GM19043 (cell line): ENCODE measurements at regions not wholly inside any gene's neighbourhood (a gene's known extent, or its start where the extent isn't known, plus 50 kb on each side); places are given as distances from the start of the nearest gene placed in this dataset.
"Not testable (repeated sequence)": the region's sequence is repeated elsewhere in the genome, so short reads cannot be mapped to it uniquely, and the experiment has no call there.

ENCODE experiments used
- ATAC-seq: cut with Tn5 transposase; IDR thresholded peaks from one replicate; pipeline ENCODE4 v1.9.1; 2021; ENCODE audit warnings: low read depth; ENCODE audit not compliant: unreplicated experiment

GRCh38 chr3:147333098-147333497 is 73.2 kb downstream of the ZIC4 start:
- no peak for ATAC-seq

- ATAC-seq = no peak
Measured at GRCh38 chr3:147328711-147329110, 77.6 kb downstream of the ZIC4 start.

DNA sequence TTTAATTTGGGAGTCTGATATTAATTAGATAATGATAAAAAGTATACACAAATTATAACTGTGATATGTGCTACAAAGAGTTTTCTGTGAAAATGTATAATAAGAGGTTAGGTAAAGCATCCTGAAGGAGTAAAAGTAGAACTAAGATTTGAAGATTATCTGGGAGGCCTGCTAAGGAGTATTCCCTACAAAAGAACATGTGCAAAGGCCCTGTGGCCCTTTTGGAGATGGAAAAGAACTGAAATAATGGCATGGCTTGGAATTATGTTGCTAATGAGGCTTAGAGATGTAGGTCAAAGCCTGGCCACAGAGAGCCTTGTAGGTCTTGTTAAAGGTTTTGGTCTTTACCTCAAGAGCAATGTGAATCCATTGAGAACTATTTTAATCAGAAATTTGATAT is 82.0 kb downstream of the ZIC4 start:
- ATAC-seq = no peak

GRCh38 chr3:147318900-147319299 is 87.4 kb downstream of the ZIC4 start:
- no peak for ATAC-seq

DNA sequence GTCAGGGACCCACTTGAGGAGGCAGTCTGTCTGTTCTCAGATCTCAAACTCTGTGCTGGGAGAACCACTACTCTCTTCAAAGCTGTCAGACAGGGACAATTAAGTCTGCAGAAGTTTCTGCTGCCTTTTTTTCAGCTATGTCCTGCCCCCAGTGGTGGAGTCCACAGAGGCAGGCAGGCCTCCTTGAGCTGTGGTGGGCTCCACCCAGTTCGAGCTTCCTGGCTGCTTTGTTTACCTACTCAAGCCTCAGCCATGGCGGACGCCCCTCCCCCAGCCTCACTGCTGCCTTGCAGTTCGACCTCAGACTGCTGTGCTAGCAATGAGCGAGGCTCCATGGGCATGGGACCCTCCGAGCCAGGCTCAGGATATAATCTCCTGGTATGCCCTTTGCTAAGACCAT is 89.3 kb downstream of the ZIC4 start:
- not testable (repeated sequence) for ATAC-seq

DNA sequence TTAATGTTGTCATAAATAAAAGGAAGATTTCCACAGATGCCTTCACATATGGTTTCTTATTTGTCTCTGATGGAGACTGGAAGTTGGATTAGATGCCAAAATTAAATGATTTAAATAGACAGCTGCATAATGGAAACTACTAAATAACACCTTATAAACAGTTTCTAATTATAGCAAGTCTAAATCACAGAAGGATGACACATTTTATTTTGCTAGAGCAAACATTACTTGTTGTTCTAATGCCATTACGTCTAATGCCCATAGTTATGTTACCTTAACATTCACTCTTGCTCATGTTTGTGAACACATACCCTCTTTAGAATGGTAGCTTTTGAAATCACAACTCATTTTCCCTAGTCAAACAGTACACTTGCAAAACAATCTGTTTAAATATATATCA is 92.8 kb downstream of the ZIC4 start:
- ATAC-seq = no peak

GRCh38 chr3:147312786-147313280 is 93.5 kb downstream of the ZIC4 start:
- no peak for ATAC-seq

DNA sequence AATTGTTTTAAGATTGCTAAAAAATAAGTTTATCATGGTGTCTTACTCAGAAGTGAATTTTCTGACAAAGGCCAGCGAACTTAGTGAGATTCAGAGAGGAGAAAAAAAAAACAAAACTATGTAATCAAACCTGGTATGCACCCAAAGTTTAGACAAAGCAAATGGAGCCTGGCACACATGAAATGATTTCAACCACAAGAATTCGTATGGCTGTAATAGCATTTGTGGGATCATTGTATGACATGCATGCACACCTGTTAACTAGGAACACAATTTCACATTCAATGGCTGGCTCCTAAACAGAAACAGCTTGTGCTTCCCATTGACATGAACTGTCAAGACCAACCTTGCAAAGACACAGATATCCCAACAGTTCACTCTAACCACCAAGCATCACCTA is 94.6 kb downstream of the ZIC4 start:
- no peak for ATAC-seq

DNA sequence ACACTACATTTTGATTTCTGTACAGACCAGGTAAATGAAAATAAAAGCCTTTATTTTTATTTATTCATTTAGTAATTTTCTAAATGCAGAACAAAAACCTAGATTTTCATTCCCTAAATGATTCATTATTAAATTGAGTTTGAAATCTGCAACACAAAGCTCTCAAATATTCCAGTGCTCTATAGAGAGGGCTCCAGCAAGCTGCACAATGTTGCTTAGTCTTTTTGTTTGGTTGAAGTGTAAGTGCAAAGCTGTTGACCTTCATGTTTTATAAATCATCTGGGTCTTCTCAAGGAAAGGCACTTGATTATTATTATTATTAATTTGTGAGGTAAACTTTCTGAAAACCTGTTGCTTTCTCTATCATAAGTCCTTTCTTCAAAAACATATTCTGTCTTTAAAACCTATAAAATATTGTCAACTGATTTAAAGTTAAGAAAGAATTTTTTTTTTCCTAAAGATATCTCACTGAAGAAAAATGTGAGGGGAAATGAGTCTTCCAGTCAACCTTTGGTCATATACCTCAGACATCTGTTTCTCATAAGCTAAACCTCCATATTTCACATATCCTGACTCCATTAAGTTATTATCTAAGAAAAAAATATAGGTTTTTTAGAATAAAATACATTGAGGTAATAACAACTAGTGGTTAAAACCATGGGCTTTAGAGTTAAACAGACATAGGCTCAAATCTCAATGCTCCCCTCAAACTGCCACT is 100.7 kb downstream of the ZIC4 start:
- no peak for ATAC-seq

DNA sequence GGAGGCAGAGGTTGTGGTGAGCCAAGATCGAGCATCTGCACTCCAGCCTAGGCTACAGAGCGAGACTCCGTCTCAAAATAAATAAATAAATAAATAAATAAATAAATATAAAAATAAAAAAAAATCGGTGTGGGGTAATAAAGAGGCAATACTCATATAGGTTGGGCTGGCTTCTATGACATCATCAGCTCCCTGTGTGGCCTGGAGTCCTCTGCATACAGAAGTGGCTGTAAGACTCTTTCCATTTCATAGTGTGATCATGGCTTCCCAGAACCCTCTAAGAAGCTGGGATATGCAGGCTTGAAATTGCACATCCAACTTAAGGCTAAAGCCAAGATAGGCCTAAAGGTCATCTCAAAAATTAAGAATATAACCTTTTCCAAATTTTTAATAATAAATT is 101.6 kb downstream of the ZIC4 start:
- ATAC-seq = no peak

GRCh38 chr3:147301781-147302180 is 104.6 kb downstream of the ZIC4 start:
- no peak for ATAC-seq

GRCh38 chr3:147299656-147300055 is 106.7 kb downstream of the ZIC4 start:
- no peak for ATAC-seq

- no peak for ATAC-seq
Measured at GRCh38 chr3:147298511-147298982, 107.8 kb downstream of the ZIC4 start.

DNA sequence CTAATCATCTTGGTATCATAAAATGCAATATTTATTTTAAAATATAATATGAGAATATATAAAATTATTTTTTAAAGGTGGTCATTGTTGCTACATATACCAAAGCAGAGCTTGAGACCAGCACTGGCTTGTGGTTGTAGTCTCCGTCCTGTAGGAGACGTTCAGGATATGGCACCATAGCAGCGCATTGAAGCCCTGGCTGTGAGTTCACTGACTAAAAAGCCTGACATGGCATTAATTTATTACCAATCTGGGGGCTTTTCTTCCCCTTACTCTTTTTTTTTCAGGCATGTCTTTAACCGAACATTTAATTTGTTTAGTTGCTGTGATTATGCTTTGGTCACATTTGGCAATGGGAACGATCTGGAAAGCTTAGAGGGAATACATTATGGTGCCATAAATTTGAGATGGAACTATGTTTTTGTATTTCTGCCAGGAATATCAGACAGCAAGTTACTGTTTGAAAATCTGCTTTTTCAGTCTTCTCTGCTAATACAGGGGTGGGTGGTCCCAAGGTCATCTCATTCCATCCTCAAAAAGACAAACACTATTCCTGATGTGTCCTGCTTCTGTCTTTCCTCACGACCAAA is 108.5 kb downstream of the ZIC4 start:
- no peak for ATAC-seq

- ATAC-seq = not testable (repeated sequence)
Measured at GRCh38 chr3:147287370-147287769, 119.0 kb downstream of the ZIC4 start.

DNA sequence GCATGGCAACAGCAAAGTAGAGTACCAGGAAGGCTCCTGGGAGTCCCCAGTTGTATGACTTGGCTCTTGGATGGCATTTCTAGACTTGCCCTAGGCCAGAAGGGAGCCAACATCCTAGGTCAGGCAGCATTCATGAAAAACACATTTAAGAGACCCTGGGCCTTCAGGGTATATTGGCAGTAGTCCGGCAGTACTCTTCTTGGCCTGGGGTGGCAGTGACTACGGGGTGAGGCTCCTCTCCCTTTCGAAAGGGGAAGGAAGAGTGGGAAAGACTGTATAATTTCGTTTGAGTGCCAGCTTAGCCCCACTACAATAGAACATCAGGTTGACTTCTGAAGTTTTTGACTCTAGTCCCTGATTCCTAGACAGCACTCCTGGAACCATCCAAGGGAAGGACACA is 136.4 kb downstream of the ZIC4 start:
- no peak for ATAC-seq

DNA sequence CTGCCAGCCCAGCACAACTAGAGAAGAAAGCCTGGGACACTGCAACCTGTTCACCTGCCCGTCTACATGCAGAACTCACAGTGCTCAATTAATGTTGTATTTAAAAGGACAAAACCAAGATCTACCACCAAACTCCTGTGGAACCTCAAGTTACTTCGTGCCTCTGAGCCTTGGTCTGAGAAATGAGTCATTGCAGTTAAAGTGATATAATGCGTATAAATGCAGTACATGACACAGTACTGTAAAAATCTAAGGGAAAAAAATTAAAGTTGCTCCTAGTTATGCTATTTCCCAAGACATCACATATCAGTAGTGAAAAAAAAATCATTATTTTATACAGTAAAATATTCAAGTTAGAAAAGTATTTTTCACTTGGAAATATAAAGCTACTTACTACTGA is 138.9 kb downstream of the ZIC4 start:
- no peak for ATAC-seq

DNA sequence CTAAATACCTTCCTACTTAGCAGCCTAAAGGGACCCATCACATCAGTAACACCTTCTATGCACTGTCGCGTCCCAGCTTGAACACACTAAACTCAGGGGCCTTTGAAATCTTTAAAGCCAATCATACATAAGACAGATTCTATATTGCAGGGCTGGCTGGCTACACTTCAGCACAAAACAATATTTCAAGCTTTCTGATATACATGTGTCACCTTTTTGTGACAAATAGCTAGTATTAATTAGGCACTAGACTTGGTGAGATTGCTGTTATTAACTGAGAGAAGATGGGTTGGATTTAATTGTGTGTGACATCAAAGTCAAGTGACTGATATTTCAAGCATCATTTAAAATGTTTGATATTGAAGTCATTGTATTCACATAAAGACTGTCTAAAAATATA is 148.4 kb downstream of the ZIC4 start:
- no peak for ATAC-seq

- ATAC-seq = no peak
Measured at GRCh38 chr3:147256739-147257138, 149.6 kb downstream of the ZIC4 start.

DNA sequence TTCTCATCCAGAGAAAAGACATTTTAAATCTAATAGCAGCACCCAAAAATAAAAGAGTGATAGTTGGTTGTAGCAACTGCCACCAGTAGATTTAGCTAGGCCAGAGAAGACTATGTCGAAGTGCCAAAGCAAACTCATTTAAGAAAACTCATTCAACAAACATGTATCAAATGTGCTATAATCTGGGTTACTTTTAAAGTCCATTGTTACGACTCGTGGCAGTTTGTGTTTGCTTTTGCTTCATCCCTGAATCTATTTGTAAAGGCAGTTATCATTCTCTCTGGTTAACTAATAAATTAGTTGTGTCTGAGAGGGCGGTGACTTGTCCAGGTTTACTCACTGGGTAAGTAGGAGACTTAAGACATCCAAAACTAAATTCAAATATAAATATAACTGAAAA is 159.4 kb downstream of the ZIC4 start:
- no peak for ATAC-seq

DNA sequence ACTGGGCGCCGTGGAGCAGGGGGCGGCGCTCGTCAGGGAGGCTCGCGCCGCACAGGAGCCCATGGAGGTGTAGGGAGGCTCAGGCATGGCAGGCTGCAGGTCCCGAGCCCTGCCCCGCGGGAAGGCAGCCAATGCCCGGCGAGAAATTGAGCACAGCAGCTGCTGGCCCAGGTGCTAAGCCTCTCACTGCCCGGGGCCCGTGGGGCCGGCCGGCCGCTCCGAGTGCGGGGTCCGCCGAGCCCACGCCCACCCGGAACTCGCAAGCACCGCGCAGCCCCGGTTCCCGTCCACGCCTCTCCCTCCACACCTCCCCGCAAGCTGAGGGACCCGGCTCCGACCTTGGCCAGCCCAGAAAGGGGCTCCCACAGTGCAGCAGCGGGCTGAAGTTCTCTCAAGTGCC is 160.7 kb downstream of the ZIC4 start:
- ATAC-seq = not testable (repeated sequence)

DNA sequence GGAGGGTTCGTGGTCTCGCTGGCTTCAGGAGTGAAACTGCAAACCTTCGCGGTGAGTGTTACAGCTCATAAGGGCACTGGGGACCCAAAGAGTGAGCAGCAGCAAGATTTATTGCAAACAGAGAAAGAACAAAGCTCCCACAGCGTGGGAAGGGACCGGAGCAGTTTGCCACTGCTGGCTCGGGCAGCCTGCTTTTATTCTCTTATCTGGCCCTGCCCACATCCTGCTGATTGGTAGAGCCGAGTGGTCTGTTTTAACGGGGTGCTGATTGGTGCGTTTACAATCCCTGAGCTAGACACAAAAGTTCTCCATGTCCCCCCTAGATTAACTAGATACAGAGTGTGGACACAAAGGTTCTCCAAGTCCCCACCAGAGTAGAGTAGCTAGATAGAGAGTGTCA is 161.3 kb downstream of the ZIC4 start:
- ATAC-seq = not testable (repeated sequence)
